ENCODE measurements at regions not wholly inside any gene's neighbourhood (a gene's known extent, or its start where the extent isn't known, plus 50 kb on each side); places are given as distances from the start of the nearest gene placed in this dataset.

DNA sequence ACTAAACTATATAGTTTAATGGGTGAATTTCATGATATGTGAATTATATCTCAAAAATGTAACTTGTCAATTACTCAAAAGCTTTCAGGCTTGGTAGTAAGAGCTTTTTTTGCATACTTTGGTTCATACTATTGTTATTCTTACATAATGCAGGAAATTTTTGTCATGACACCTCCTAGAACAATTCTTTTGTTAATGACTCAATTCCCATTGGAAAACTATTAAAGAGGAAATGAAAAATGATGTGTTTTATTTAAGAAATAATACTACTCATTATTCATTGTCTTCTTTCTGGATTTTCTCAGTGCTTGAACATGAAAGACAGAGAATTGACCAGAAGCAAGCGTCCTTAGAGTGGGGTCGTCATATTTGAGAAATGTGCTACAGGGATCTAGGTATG, 196.4 kb upstream of the KCNJ16 start:
- H4K20me1 ChIP-seq (ENCODE audit: insufficient read depth, low read length): no peaks in the 10 kb centered on the region
- WGBS (ENCODE audit: low lambda C conversion rate): 4% methylated on average over 2 of the region's 2 CpGs
- BruUV-seq (replicated peaks): no TSS peak
- no peak overlapping the region for H3K27ac ChIP-seq (ENCODE audit: extremely low read length, insufficient read depth, low read length)
- no peak overlapping the region for H3K4me3 ChIP-seq (replicated peaks in 1 of 3; ENCODE audit: insufficient read depth in 1 of 3, low read depth in 2 of 3, low read length in 3 of 3)
- TF ChIP-seq ATF2 (CRISPR knock-in tag; IDR thresholded peaks at IDR 0.05) (no peak), PAX8 (CRISPR knock-in tag; IDR thresholded peaks at IDR 0.05; ENCODE audit: borderline replicate concordance) (no peak), GATAD2A (CRISPR knock-in tag; IDR thresholded peaks at IDR 0.05) (no peak), SRSF1 (optimal IDR thresholded peaks at IDR 0.05; ENCODE audit: low read depth, low read length) (no peak), GMEB1 (CRISPR knock-in tag; IDR thresholded peaks at IDR 0.05; ENCODE audit: borderline replicate concordance) (no peak)
- TF ChIP-seq, protein P1, sequence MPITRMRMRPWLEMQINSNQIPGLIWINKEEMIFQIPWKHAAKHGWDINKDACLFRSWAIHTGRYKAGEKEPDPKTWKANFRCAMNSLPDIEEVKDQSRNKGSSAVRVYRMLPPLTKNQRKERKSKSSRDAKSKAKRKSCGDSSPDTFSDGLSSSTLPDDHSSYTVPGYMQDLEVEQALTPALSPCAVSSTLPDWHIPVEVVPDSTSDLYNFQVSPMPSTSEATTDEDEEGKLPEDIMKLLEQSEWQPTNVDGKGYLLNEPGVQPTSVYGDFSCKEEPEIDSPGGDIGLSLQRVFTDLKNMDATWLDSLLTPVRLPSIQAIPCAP (CRISPR knock-in tag; IDR thresholded peaks at IDR 0.05; ENCODE audit: low read depth): no peak
- in situ Hi-C loops (cut with HindIII; ENCODE audit: extremely low pct_ligation_motif_present, low pct_unique_long_range_greater_than_20kb): loop anchor here (25.0 kb wide), 1 partner anchor 91 kb away; no protein-coding TSS in a partner anchor
- intact Hi-C loops (cut with micrococcal nuclease; ENCODE audit: unreplicated experiment): no loop called here
- H3K36me3 ChIP-seq (replicated peaks in 1 of 2; ENCODE audit: control insufficient read depth in 1 of 2, insufficient read depth in 2 of 2, low read length in 2 of 2): no peaks in the 10 kb centered on the region
- H3K9me3 ChIP-seq (ENCODE audit: low read length): peaks cover 86% of the 10 kb centered on the region
- H3K4me1 ChIP-seq (ENCODE audit: insufficient read depth, low read length): no peaks in the 10 kb centered on the region
- DNase-seq (ENCODE audit: low spot score) (no peak), FAIRE-seq (no peak), ATAC-seq (no peak)
- ChIA-PET POLR2A (no interaction called here), CTCF (ENCODE audit: low intra/inter-chr PET ratio, low total read pairs) (no interaction called here)
- H3K4me2 ChIP-seq (ENCODE audit: low read depth, low read length): no peak overlapping the region
- H3K27me3 ChIP-seq (ENCODE audit: control insufficient read depth in 1 of 2, insufficient read depth in 2 of 2, low read length in 2 of 2): no peaks in the 10 kb centered on the region
- H2AFZ ChIP-seq (ENCODE audit: low read length): no peak overlapping the region
- H3K9ac ChIP-seq (ENCODE audit: insufficient read depth, low read depth, low read length): no peak overlapping the region
- no peaks in the 10 kb centered on the region for H3K79me2 ChIP-seq (ENCODE audit: insufficient read depth, low read length)

All from HepG2 (cell line).